ENCODE measurements at regions not wholly inside any gene's neighbourhood (a gene's known extent, or its start where the extent isn't known, plus 50 kb on each side); places are given as distances from the start of the nearest gene placed in this dataset.

DNA sequence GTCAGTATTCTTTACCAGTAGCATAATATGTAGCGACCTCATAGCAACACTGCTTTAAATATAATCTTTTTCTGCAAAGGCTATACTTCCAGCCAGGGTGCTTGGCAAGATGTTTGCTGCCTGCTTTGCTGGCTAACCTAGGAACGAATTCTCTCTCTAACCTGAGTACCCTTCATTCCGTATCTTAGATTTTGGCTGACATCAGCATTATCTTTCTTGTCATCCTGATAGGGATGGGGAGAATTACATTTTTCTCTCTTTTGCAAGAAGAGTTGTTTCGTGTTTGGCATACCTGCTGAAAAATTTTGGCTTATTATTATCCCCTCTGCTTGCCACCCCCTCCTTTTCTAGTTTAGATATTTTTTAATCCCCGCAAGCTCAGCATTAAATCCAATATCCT is 91.2 kb upstream of the CLMP start:
- Histone ChIP-seq H3K4me3 (no peak overlapping the region), H3K4me2 (no peak overlapping the region), H3K4me1 (no peaks in the 10 kb centered on the region), H3K9me3 (no peaks in the 10 kb centered on the region), H3K27ac (no peak overlapping the region)
- POLR2A ChIA-PET: no interaction called here
- ATAC-seq (no peak), DNase-seq (ENCODE audit: low read depth in 1 of 2, low spot score in 1 of 2) (no peak), FAIRE-seq (no peak)
- CTCF ChIA-PET: interaction anchor here (0.5 to 0.6 kb wide), 2 partner anchors 15 to 1363 kb away, joined by 3 to 4 read pairs; no protein-coding TSS in a partner anchor
- TF ChIP-seq MAFK (IDR thresholded peaks at IDR 0.05; ENCODE audit: partially characterized antibody): peak; percentile 93
- no peak for TF ChIP-seq PHF8 (IDR thresholded peaks at IDR 0.05; ENCODE audit: borderline replicate concordance, low read depth)
- TF ChIP-seq, protein P1, sequence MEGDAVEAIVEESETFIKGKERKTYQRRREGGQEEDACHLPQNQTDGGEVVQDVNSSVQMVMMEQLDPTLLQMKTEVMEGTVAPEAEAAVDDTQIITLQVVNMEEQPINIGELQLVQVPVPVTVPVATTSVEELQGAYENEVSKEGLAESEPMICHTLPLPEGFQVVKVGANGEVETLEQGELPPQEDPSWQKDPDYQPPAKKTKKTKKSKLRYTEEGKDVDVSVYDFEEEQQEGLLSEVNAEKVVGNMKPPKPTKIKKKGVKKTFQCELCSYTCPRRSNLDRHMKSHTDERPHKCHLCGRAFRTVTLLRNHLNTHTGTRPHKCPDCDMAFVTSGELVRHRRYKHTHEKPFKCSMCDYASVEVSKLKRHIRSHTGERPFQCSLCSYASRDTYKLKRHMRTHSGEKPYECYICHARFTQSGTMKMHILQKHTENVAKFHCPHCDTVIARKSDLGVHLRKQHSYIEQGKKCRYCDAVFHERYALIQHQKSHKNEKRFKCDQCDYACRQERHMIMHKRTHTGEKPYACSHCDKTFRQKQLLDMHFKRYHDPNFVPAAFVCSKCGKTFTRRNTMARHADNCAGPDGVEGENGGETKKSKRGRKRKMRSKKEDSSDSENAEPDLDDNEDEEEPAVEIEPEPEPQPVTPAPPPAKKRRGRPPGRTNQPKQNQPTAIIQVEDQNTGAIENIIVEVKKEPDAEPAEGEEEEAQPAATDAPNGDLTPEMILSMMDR (IDR thresholded peaks at IDR 0.05): no peak
- WGBS (ENCODE audit: missing lambda C conversion rate): 26% methylated on average over 5 of the region's 5 CpGs

GRCh38 chr11:123284454-123284853 is 89.4 kb upstream of the CLMP start:
- DNase-seq (ENCODE audit: low read depth in 1 of 2, low spot score in 1 of 2) (no peak), ATAC-seq (no peak), FAIRE-seq (no peak)
- no peaks in the 10 kb centered on the region for H3K9me3 ChIP-seq
- WGBS (ENCODE audit: missing lambda C conversion rate): 51% methylated on average over 2 of the region's 2 CpGs
- H3K4me3 ChIP-seq: no peak overlapping the region
- no peak for TF ChIP-seq JUNB (IDR thresholded peaks at IDR 0.05)
- no peaks in the 10 kb centered on the region for H3K4me1 ChIP-seq
- ChIA-PET CTCF (interaction anchor here (1.5 kb wide), 1 partner anchor 17 kb away, joined by 5 read pairs; no protein-coding TSS in a partner anchor), POLR2A (no interaction called here)
- no peak overlapping the region for H3K27ac ChIP-seq
- H3K4me2 ChIP-seq: no peak overlapping the region

DNA sequence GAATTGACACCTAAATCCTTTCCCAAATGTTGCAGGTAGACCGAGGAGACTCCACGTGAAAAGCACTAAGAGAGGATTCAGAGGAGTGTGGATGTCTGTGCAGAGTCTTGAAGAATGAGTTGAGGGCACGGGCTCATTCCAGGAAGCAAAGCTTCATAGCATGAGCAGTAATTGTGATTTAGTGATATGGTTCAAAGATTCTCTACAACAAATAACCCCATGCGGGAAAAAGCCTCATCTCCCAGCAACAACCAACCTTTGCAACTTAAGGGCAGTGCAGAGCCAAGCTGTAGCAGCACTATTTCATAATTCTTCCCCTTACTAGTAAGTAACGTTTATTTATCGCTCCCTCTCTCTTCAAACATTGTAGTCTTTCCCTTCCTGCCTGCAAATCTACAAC is 87.5 kb upstream of the CLMP start:
- FAIRE-seq (no peak), DNase-seq (ENCODE audit: low read depth in 1 of 2, low spot score in 1 of 2) (no peak), ATAC-seq (no peak)
- TF ChIP-seq MYC (IDR thresholded peaks at IDR 0.05; ENCODE audit: borderline replicate concordance, low read length) (no peak), ATOH8 (CRISPR knock-in tag; IDR thresholded peaks at IDR 0.05; ENCODE audit: low read depth) (no peak), RARB (CRISPR knock-in tag; IDR thresholded peaks at IDR 0.05) (no peak), TFCP2L1 (CRISPR knock-in tag; IDR thresholded peaks at IDR 0.05) (no peak), RNF2 (IDR thresholded peaks at IDR 0.05; ENCODE audit: borderline replicate concordance, low read depth) (no peak), RAD21 (conservative IDR thresholded peaks at IDR 0.05 in 1 of 2, IDR thresholded peaks at IDR 0.05 in 1 of 2) (no peak), HOXB13 (CRISPR knock-in tag; IDR thresholded peaks at IDR 0.05; ENCODE audit: low read depth) (no peak), HEYL (CRISPR knock-in tag; IDR thresholded peaks at IDR 0.05) (no peak), ZSCAN20 (CRISPR knock-in tag; IDR thresholded peaks at IDR 0.05) (no peak), EP300 (IDR thresholded peaks at IDR 0.05) (no peak), FOXS1 (CRISPR knock-in tag; IDR thresholded peaks at IDR 0.05) (no peak)
- TF ChIP-seq, protein P2, sequence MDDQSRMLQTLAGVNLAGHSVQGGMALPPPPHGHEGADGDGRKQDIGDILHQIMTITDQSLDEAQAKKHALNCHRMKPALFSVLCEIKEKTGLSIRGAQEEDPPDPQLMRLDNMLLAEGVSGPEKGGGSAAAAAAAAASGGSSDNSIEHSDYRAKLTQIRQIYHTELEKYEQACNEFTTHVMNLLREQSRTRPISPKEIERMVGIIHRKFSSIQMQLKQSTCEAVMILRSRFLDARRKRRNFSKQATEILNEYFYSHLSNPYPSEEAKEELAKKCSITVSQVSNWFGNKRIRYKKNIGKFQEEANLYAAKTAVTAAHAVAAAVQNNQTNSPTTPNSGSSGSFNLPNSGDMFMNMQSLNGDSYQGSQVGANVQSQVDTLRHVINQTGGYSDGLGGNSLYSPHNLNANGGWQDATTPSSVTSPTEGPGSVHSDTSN (IDR thresholded peaks at IDR 0.05): no peak
- TF ChIP-seq, protein P3, sequence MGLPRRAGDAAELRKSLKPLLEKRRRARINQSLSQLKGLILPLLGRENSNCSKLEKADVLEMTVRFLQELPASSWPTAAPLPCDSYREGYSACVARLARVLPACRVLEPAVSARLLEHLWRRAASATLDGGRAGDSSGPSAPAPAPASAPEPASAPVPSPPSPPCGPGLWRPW (IDR thresholded peaks at IDR 0.05): no peak
- no peaks in the 10 kb centered on the region for H3K4me1 ChIP-seq
- POLR2A ChIA-PET: no interaction called here
- H3K27ac ChIP-seq: no peak overlapping the region
- H3K4me3 ChIP-seq: no peak overlapping the region
- no peak overlapping the region for H3K4me2 ChIP-seq
- 41% methylated on average over 6 of the region's 6 CpGs for WGBS (ENCODE audit: missing lambda C conversion rate)
- CTCF ChIA-PET: interaction anchor here (1.1 to 1.5 kb wide), 3 partner anchors 10 to 196 kb away, joined by 3 read pairs; no protein-coding TSS in a partner anchor
- no peaks in the 10 kb centered on the region for H3K9me3 ChIP-seq
